NCI-H748 treated with DMSO at 0.1 percent for 48 hours (cell line): ENCODE measurements at regions not wholly inside any gene's neighbourhood (a gene's known extent, or its start where the extent isn't known, plus 50 kb on each side); places are given as distances from the start of the nearest gene placed in this dataset.

Source experiments
- DNase-seq: peaks from one replicate; lab custom pipeline; 2025; lab: John Stamatoyannopoulos, UW

DNA sequence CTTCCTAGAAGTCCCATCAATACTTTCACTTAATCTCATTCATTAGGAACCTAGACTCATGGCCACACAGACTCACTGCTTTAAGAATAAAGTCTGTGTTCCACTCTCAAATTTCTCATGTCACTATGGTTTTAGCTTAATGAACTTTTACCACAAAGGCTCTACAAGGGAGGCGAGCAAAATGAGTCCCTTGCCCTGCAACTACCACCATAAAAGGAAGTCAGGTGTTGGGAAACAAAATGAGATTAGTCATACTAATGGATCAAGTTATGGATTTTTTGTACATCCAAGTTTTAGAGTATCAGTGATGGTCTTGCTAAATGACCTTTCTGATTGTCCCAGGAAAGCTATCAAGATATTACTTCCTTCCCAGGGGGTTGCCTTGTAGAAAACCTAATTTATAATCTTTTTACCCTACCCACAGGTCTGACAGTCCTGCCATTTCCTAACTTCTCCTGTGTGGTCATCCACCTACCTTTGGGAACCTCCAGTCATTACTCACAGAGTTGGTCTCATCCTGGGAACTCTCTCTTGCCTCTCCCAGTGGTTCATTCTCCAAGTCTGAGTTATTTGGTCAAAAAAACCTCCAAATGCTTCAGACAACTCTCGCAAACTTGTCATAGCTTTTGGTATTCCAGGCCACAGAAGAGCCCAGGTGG is 51.8 kb upstream of the SLC16A1 start:
- DNase-seq, result no peak

DNA sequence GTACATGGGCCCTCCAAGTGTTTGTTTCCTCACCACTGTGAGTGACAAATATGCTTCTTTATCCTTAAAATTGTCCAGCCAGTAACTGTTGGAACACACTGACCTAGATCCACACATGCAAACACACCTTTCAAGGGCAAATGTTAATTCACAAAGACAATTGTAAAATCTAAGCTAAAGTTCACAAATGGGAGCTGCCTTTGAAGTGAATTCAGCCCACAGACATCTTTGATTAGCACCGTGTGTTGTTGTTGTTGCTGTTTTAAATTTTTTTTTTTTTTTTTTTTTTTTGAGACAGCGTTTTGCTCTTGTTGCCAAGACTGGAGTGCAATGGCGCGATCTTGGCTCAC is 52.3 kb upstream of the SLC16A1 start:
- DNase-seq, result no peak

DNA sequence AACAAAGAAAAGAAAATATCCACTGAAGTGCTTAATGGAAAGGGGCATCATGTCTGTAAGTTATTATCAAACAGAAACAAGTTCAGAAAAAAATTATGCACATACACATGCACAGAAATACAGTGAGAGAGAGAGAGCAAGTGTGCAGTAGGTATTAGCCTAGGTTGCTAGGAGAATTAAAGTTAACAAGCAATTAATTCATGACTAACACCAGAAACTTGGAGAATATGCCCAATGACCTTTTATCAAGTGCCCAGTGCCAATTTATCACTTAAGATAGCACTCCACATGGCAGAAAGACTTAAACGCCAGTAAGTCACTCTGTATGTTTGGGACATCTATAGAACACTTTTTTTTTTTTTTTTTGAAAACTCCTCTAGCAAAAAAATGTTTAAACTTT is 56.2 kb upstream of the SLC16A1 start:
- DNase-seq, result no peak

DNA sequence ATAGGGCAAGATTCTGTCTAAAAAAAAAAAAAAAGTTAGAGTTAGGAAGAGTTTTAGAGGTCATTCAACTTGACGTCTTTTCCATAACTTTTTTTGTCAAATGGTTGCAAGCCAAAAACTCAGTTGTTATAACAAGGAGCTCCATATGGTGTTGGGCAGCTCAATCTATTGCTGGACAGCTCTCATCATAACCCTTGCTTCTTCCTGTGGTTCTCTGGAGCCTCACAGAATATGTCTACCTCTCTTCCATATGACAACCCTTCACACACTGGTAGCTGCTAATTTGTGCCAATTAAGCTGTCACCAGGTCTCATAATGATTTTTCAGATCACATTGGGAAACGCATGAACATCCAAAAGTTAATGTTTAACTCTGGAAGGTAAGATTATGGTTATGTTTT is 57.8 kb upstream of the SLC16A1 start:
- no peak for DNase-seq

DNA sequence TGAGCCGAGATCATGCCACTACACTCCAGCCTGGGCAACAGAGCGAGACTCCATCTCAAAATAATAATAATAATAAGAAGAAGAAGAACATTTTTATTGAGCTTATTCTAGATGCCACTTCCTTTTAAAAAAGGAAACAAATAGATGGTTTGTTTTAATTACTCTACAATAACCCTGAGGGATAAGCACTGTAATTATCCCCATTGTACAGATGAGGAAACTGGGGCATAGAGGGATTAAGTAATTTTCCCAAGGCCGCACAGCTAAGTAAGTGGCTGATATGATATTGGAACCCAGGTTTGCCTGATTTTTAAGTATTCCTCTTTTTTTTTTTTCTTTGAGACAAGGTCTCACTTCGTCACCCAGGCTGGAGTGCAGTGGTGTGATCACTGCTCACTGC is 58.5 kb upstream of the LRIG2 start:
- no peak for DNase-seq

DNA sequence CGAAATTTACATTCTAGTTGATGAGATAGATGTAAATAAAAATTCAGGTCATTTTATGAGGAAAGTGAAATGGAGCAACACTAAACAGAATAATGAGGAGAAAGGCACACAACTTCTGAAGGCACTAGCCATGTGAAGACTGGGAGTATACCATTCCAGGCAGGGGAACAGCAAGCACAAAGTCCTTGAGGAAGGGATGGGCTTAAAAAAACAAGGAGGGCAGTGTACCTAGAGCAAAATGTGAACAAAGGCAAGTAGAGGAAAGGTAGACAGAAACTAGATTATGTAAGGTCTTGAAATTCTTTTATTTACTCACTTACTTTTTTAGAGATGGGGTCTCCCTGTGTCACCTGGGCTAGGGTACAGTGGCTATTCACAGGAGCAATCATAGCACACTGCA is 54.1 kb upstream of the LRIG2 start:
- no peak for DNase-seq

DNA sequence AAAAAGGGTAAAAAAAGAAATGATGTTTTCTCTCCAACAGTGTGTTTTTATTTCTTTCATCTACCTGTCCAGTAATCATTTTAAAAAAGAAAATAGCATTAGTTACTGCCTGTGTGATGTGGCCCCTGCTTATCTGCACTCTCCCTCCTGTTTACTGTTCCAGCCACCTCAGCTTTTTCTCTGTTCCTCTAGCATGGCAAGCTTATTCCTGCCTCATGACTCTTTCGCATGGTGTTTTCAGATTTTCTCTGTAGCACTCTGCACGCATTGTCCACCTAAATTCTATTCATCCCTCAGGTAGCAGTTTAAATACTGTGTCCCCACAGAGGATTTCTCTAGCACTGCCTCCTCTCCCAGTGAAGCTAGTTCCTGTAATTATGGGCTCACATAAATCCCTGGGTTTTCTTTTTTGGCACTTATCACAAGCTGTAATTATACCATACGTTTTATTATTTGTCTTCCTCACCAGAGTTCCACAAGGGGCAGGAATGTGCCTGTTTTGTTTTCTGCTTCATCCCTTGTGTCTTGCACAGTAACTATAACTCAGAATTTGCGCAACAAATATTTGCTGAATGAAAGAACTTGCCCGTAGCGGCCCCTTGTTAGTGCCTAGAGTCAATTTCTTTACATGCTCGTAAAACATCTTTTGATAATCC is 51.4 kb upstream of the LRIG2 start:
- DNase-seq, result peak; percentile 71
